HPDE6-E6E7 (cell line): ENCODE measurements at regions not wholly inside any gene's neighbourhood (a gene's known extent, or its start where the extent isn't known, plus 50 kb on each side); places are given as distances from the start of the nearest gene placed in this dataset.
"Not testable (repeated sequence)": the region's sequence is repeated elsewhere in the genome, so short reads cannot be mapped to it uniquely, and the experiment has no call there.

Source experiments
- DNase-seq: peaks from one replicate; pipeline ENCODE4 v3.0.0; 2011; ENCODE audit warnings: missing footprints; ENCODE audit errors: extremely low spot score

GRCh38 chr1:232579958-232580941, 49.7 kb downstream of the SIPA1L2 start:
- no peak for DNase-seq

- no peak for DNase-seq
Measured at GRCh38 chr1:232579466-232579865, 50.5 kb downstream of the SIPA1L2 start.

- DNase-seq, result no peak
Measured at GRCh38 chr1:232578651-232579195, 51.2 kb downstream of the SIPA1L2 start.

- DNase-seq, result no peak
Measured at GRCh38 chr1:232577772-232578171, 52.2 kb downstream of the SIPA1L2 start.

- DNase-seq, result no peak
Measured at GRCh38 chr1:232576537-232576936, 53.4 kb downstream of the SIPA1L2 start.

- DNase-seq, result no peak
Measured at GRCh38 chr1:232575763-232576040, 54.2 kb downstream of the SIPA1L2 start.

GRCh38 chr1:232574889-232575762, 54.8 kb downstream of the SIPA1L2 start:
- DNase-seq, result no peak

- DNase-seq, result no peak
Measured at GRCh38 chr1:232574077-232574476, 55.9 kb downstream of the SIPA1L2 start.

- DNase-seq, result no peak
Measured at GRCh38 chr1:232571523-232571922, 58.4 kb downstream of the SIPA1L2 start.

GRCh38 chr1:232570007-232570406, 59.9 kb downstream of the SIPA1L2 start:
- DNase-seq, result no peak

GRCh38 chr1:232569554-232569921, 60.4 kb downstream of the SIPA1L2 start:
- DNase-seq, result not testable (repeated sequence)

- DNase-seq, result no peak
Measured at GRCh38 chr1:232568906-232569553, 60.9 kb downstream of the SIPA1L2 start.

- no peak for DNase-seq
Measured at GRCh38 chr1:232568331-232568852, 61.5 kb downstream of the SIPA1L2 start.

- DNase-seq, result no peak
Measured at GRCh38 chr1:232566093-232566492, 63.8 kb downstream of the SIPA1L2 start.

- no peak for DNase-seq
Measured at GRCh38 chr1:232562855-232563510, 67.0 kb downstream of the SIPA1L2 start.

- DNase-seq, result no peak
Measured at GRCh38 chr1:232561381-232561780, 68.6 kb downstream of the SIPA1L2 start.

- no peak for DNase-seq
Measured at GRCh38 chr1:232560940-232561339, 69.0 kb downstream of the SIPA1L2 start.

- no peak for DNase-seq
Measured at GRCh38 chr1:232558954-232559353, 71.0 kb downstream of the SIPA1L2 start.

GRCh38 chr1:232557502-232558191, 72.3 kb downstream of the SIPA1L2 start:
- DNase-seq, result no peak

- DNase-seq, result no peak
Measured at GRCh38 chr1:232557096-232557495, 72.8 kb downstream of the SIPA1L2 start.

GRCh38 chr1:232556351-232556750, 73.6 kb downstream of the SIPA1L2 start:
- no peak for DNase-seq
